CD14-positive monocyte (primary cell): ENCODE measurements at regions not wholly inside any gene's neighbourhood (a gene's known extent, or its start where the extent isn't known, plus 50 kb on each side); places are given as distances from the start of the nearest gene placed in this dataset.

Source experiments
- DNase-seq, 3 donors: peaks; one replicate each; pipeline ENCODE4 v3.0.0-alpha.2; 2011 to 2022
- H2AFZ ChIP-seq: 2 replicates; pipeline ENCODE4 v1.6.0; 2012; ENCODE audit warnings: mild to moderate bottlenecking, low read depth, low read length, inconsistent platforms; ENCODE audit not compliant: insufficient read depth, poor library complexity, severe bottlenecking
- H3K27ac ChIP-seq, 2 donors: 1 replicate in 1 of 2; 2 replicates in 1 of 2; pipeline ENCODE4 v1.5.1; 2012 to 2013; ENCODE audit warnings: low read length in 2 of 2, control low read depth in 1 of 2, inconsistent platforms in 1 of 2, low read depth in 1 of 2, mild to moderate bottlenecking in 1 of 2
- H3K27me3 ChIP-seq, 2 donors: one replicate each; pipeline versions ENCODE4 v1.6.0 to v1.6.1; 2011 to 2013; ENCODE audit warnings: low read length in 2 of 2; ENCODE audit not compliant: control insufficient read depth in 2 of 2, insufficient read depth in 2 of 2
- H3K36me3 ChIP-seq, 2 donors: replicated peaks in 1 of 2; 1 replicate in 1 of 2; 2 replicates in 1 of 2; pipeline versions ENCODE4 v1.5.1 to v1.6.1; 2012 to 2013; ENCODE audit warnings: low read length in 2 of 2, control low read depth in 1 of 2, inconsistent platforms in 1 of 2, mild to moderate bottlenecking in 1 of 2; ENCODE audit not compliant: insufficient read depth in 2 of 2, control insufficient read depth in 1 of 2
- H3K4me1 ChIP-seq, 2 donors: 1 replicate in 1 of 2; 2 replicates in 1 of 2; pipeline versions ENCODE4 v1.5.1 to v1.6.1; 2012 to 2013; ENCODE audit warnings: low read length in 2 of 2, control low read depth in 1 of 2, inconsistent platforms in 1 of 2, mild to moderate bottlenecking in 1 of 2, moderate library complexity in 1 of 2; ENCODE audit not compliant: insufficient read depth in 2 of 2, control insufficient read depth in 1 of 2
- H3K4me2 ChIP-seq: replicated peaks from 2 replicates; pipeline ENCODE3; 2012; ENCODE audit warnings: low read length, moderate library complexity, mild to moderate bottlenecking; ENCODE audit not compliant: poor library complexity, severe bottlenecking; ENCODE audit errors: extremely low read depth
- H3K4me3 ChIP-seq, 3 experiments: fragments of 200-600 bp in 1 of 3; sonication (generic) in 1 of 3; replicated peaks in 1 of 3; 1 replicate in 2 of 3; 2 replicates in 1 of 3; pipeline ENCODE4 v1.5.1; 2011 to 2013; ENCODE audit warnings: low read length in 3 of 3, mild to moderate bottlenecking in 3 of 3, control low read depth in 2 of 3, low read depth in 2 of 3, inconsistent platforms in 1 of 3, moderate library complexity in 1 of 3
- H3K79me2 ChIP-seq: 2 replicates; pipeline ENCODE4 v1.6.0; 2012; ENCODE audit warnings: mild to moderate bottlenecking, control low read depth, inconsistent platforms, low read length, moderate library complexity; ENCODE audit not compliant: insufficient read depth
- H3K9ac ChIP-seq: 2 replicates; pipeline ENCODE4 v1.6.0; 2017; ENCODE audit warnings: low read length, mild to moderate bottlenecking; ENCODE audit not compliant: insufficient read depth, poor library complexity, severe bottlenecking
- H3K9me3 ChIP-seq, 2 donors: replicated peaks in 1 of 2; 1 replicate in 1 of 2; 2 replicates in 1 of 2; pipeline versions ENCODE4 v1.5.1 to v1.6.1; 2012 to 2013; ENCODE audit warnings: low read length in 2 of 2, control low read depth in 1 of 2; ENCODE audit not compliant: control insufficient read depth in 1 of 2, insufficient read depth in 1 of 2
- H4K20me1 ChIP-seq: 2 replicates; pipeline ENCODE4 v1.6.0; 2012; ENCODE audit warnings: mild to moderate bottlenecking, low read length, control low read depth, moderate library complexity; ENCODE audit not compliant: insufficient read depth
- H3K27ac Mint-ChIP-seq, 7 donors: one replicate each; pipeline ENCODE4 v1.8.0; 2020; ENCODE audit warnings: mild to moderate bottlenecking in 7 of 7, mixed read lengths in 7 of 7, moderate library complexity in 6 of 7, inconsistent platforms in 2 of 7
- H3K27me3 Mint-ChIP-seq, 3 donors: one replicate each; pipeline ENCODE4 v1.8.0; 2021 to 2022; ENCODE audit warnings: low read depth in 3 of 3, mild to moderate bottlenecking in 3 of 3, mixed read lengths in 3 of 3, moderate library complexity in 3 of 3, inconsistent platforms in 1 of 3
- H3K36me3 Mint-ChIP-seq, 2 donors: one replicate each; pipeline ENCODE4 v1.8.0; 2020; ENCODE audit warnings: mixed read lengths in 2 of 2, inconsistent platforms in 1 of 2, mild to moderate bottlenecking in 1 of 2
- H3K4me1 Mint-ChIP-seq: one replicate; pipeline ENCODE4 v1.8.0; 2020; ENCODE audit warnings: mild to moderate bottlenecking, mixed read lengths
- H3K4me3 Mint-ChIP-seq, 2 donors: one replicate each; pipeline ENCODE4 v1.8.0; 2020; ENCODE audit warnings: mild to moderate bottlenecking in 2 of 2, mixed read lengths in 2 of 2, moderate library complexity in 1 of 2
- H3K9me3 Mint-ChIP-seq, 7 donors: one replicate each; pipeline ENCODE4 v1.8.0; 2020 to 2022; ENCODE audit warnings: mixed read lengths in 7 of 7, mild to moderate bottlenecking in 6 of 7, moderate library complexity in 6 of 7, inconsistent platforms in 2 of 7
- CTCF ChIP-seq: fragments of 200-600 bp; IDR thresholded peaks from one replicate; pipeline ENCODE4 v1.8.0; 2022; ENCODE audit warnings: antibody characterized with exemption, mild to moderate bottlenecking
- WGBS: methylation state at CpG from one replicate; pipeline ENCODE4 v1.1.5; 2013; ENCODE audit warnings: missing lambda C conversion rate; ENCODE audit not compliant: insufficient coverage; 5-methylcytosine and 5-hydroxymethylcytosine counted together
- intact Hi-C, 2 donors: fragments of 100-400 bp; cut with micrococcal nuclease; formaldehyde crosslinking; loops; one replicate each; pipeline versions ENCODE4 v1.15.0 to v1.15.1; 2023

GRCh38 chr1:30311749-30312148 is 411.6 kb downstream of the MATN1 start:
- no peak overlapping the region for H3K4me3 Mint-ChIP-seq
- no peak overlapping the region for H3K4me3 ChIP-seq
- intact Hi-C loops: no loop called here
- no peaks in the 10 kb centered on the region for H3K9me3 ChIP-seq
- no peaks in the 10 kb centered on the region for H3K36me3 ChIP-seq
- peaks cover 7 to 9% (median 8%) of the 10 kb centered on the region in 3 donors for H3K27me3 Mint-ChIP-seq
- no peaks in the 10 kb centered on the region for H3K36me3 Mint-ChIP-seq
- DNase-seq: no peak
- no peak overlapping the region for H2AFZ ChIP-seq
- TF ChIP-seq CTCF: no peak
- no peak overlapping the region for H3K27ac ChIP-seq
- no peak overlapping the region for H3K9ac ChIP-seq
- H3K27ac Mint-ChIP-seq: no peak overlapping the region
- no peaks in the 10 kb centered on the region for H3K9me3 Mint-ChIP-seq
- H3K4me1 ChIP-seq: no peaks in the 10 kb centered on the region
- H3K79me2 ChIP-seq: no peaks in the 10 kb centered on the region
- no peaks in the 10 kb centered on the region for H3K4me1 Mint-ChIP-seq
- H3K27me3 ChIP-seq: no peaks in the 10 kb centered on the region
- 100% methylated on average over 1 of the region's 1 CpG for WGBS
- no peaks in the 10 kb centered on the region for H4K20me1 ChIP-seq
- no peak overlapping the region for H3K4me2 ChIP-seq

DNA sequence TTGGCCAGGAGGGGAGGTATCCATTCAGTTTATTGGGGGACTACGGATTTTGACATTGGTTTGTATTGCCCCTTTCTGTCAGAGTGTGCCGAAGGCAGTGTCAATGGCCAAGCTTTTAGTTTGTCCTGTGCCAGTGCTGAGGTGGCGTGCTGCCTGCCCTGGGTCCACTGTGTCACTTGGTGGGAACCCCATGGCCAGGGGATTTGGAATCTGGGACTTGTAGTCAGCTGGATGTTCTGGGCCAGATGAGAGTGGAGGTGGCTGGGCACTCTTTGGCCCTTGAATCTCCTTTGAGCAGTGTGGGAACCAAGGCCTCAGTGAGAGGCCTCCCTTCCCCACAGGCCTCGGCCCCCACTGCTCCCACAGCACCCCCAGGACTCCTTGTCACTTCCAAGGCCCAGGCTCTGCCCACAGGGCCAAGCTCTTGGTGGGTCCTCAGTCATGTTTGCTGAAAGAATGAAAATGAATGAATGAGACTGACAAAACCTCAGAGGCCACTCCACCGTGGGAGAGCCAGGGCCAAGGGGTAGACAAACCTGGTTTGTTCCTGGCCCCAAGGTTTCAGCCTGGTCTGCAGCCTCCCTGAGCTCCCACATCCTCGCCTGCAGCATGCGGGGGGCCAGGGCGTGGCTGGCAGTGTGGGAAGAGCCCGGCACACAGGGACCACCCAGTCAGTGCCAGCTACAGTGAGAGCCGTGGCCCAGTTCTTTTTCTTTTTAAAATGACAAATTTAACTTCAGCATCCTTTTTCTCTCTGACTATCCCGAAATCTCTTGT is 412.2 kb downstream of the MATN1 start:
- Mint-ChIP-seq H3K27ac (no peak overlapping the region), H3K36me3 (no peaks in the 10 kb centered on the region), H3K27me3 (peaks cover 7 to 9% (median 8%) of the 10 kb centered on the region in 3 donors), H3K9me3 (no peaks in the 10 kb centered on the region), H3K4me1 (no peaks in the 10 kb centered on the region), H3K4me3 (no peak overlapping the region)
- no peaks in the 10 kb centered on the region for H3K9me3 ChIP-seq
- H3K36me3 ChIP-seq: no peaks in the 10 kb centered on the region
- no peak for DNase-seq
- intact Hi-C loops: no loop called here
- H2AFZ ChIP-seq: no peak overlapping the region
- no peak overlapping the region for H3K27ac ChIP-seq
- no peaks in the 10 kb centered on the region for H3K27me3 ChIP-seq
- no peak for TF ChIP-seq CTCF
- WGBS: 92% methylated on average over 7 of the region's 11 CpGs
- no peak overlapping the region for H3K4me3 ChIP-seq
- H4K20me1 ChIP-seq: no peaks in the 10 kb centered on the region
- no peak overlapping the region for H3K4me2 ChIP-seq
- H3K79me2 ChIP-seq: no peaks in the 10 kb centered on the region
- no peaks in the 10 kb centered on the region for H3K4me1 ChIP-seq
- H3K9ac ChIP-seq: no peak overlapping the region
